GM12878 (cell line): ENCODE measurements at regions not wholly inside any gene's neighbourhood (a gene's known extent, or its start where the extent isn't known, plus 50 kb on each side); places are given as distances from the start of the nearest gene placed in this dataset.

Source experiments
- ATAC-seq: fragments of 200-7000 bp; cut with Tn5 transposase; 3 replicates; pipeline ENCODE4 v1.9.1; 2020; ENCODE audit warnings: mild to moderate bottlenecking, moderate library complexity
- BruUV-seq: library from RNA; stranded (reverse); fragments of 400-500 nt; replicated peaks from 2 replicates; lab custom pipeline; 2021; lab: Mats Ljungman, UMichigan
- CTCF ChIA-PET: fragments of 300-600 bp; sonication (Branson Sonifier 250); formaldehyde crosslinking; extraction: SDS; loops from one replicate; lab custom pipeline; 2021; ENCODE audit warnings: inconsistent platforms; lab: Yijun Ruan, JAX
- POLR2A ChIA-PET: fragments of 350-600 bp; formaldehyde crosslinking; extraction: SDS; loops from one replicate; lab custom pipeline; 2021; ENCODE audit warnings: inconsistent platforms; lab: Charles Lee
- RAD21 ChIA-PET: fragments of 300-600 bp; sonication (Branson Sonifier 250); formaldehyde crosslinking; loops from one replicate; lab custom pipeline; 2023; ENCODE audit warnings: antibody characterized with exemption; ENCODE audit not compliant: unreplicated experiment; lab: Charles Lee
- SMC1A ChIA-PET: fragments of 300-600 bp; sonication (Branson Sonifier 250); formaldehyde crosslinking; loops from one replicate; lab custom pipeline; 2023; ENCODE audit not compliant: unreplicated experiment, uncharacterized antibody; lab: Charles Lee
- DNase-seq: peaks from one replicate; pipeline ENCODE4 v3.0.0-alpha.2; 2011; ENCODE audit warnings: low read depth, low spot score
- FAIRE-seq: peaks from 3 replicates; lab custom pipeline; 2011; peaks lifted over from hg19 to GRCh38; lab: Jason Lieb, UNC
- H2AFZ ChIP-seq: 2 replicates; pipeline ENCODE4 v1.6.0; 2011; ENCODE audit warnings: low read depth, low read length, control low read depth; ENCODE audit not compliant: control insufficient read depth
- H3K27ac ChIP-seq: 2 replicates; pipeline ENCODE4 v1.5.1; 2011; ENCODE audit warnings: control low read depth; ENCODE audit not compliant: control insufficient read depth, insufficient read depth
- H3K27me3 ChIP-seq, 2 experiments: replicated peaks in 1 of 2; 2 replicates each; pipeline versions ENCODE4 v1.6.0 to v1.6.1; 2011; ENCODE audit warnings: low read length in 1 of 2; ENCODE audit not compliant: control insufficient read depth in 2 of 2, insufficient read depth in 2 of 2
- H3K36me3 ChIP-seq, 2 experiments: 2 replicates each; pipeline ENCODE4 v1.5.1; 2011; ENCODE audit warnings: low read length in 1 of 2; ENCODE audit not compliant: control insufficient read depth in 2 of 2, insufficient read depth in 2 of 2
- H3K4me1 ChIP-seq: 2 replicates; pipeline ENCODE4 v1.6.1; 2011; ENCODE audit warnings: mild to moderate bottlenecking, low read length, moderate library complexity, mixed read lengths; ENCODE audit not compliant: control insufficient read depth, insufficient read depth
- H3K4me2 ChIP-seq: 2 replicates; pipeline ENCODE4 v1.6.0; 2011; ENCODE audit warnings: control low read depth; ENCODE audit not compliant: control insufficient read depth, insufficient read depth
- H3K4me3 ChIP-seq: fragments of 200-600 bp; sonication (generic); 2 replicates; pipeline ENCODE4 v1.5.1; 2016
- H3K79me2 ChIP-seq: 2 replicates; pipeline ENCODE4 v1.6.0; 2011; ENCODE audit warnings: low read length; ENCODE audit not compliant: control insufficient read depth, insufficient read depth
- H3K9ac ChIP-seq: 2 replicates; pipeline ENCODE4 v1.8.0; 2011; ENCODE audit warnings: low read length, control low read depth, mixed read lengths; ENCODE audit not compliant: control insufficient read depth, insufficient read depth
- H3K9me3 ChIP-seq: replicated peaks from 3 replicates; pipeline ENCODE4 v1.5.1; 2011; ENCODE audit warnings: mild to moderate bottlenecking, low read length; ENCODE audit not compliant: control insufficient read depth, insufficient read depth
- H4K20me1 ChIP-seq: 2 replicates; pipeline ENCODE4 v1.6.0; 2011; ENCODE audit not compliant: control insufficient read depth, insufficient read depth
- ASH2L ChIP-seq: fragments of 300-600, 200-600 bp; sonication (generic); IDR thresholded peaks from 2 replicates; pipeline ENCODE4 v1.6.1; 2017; ENCODE audit warnings: low read depth, mild to moderate bottlenecking, borderline replicate concordance
- ATF7 ChIP-seq: fragments of 450-650 bp; IDR thresholded peaks from 2 replicates; pipeline ENCODE4 v1.6.1; 2016; ENCODE audit warnings: low read depth, mild to moderate bottlenecking
- BACH1 ChIP-seq: fragments of 450-650 bp; IDR thresholded peaks from 2 replicates; pipeline ENCODE4 v1.6.1; 2017; ENCODE audit warnings: mild to moderate bottlenecking, borderline replicate concordance
- HDAC6 ChIP-seq: fragments of 200-600 bp; sonication (generic); IDR thresholded peaks from one replicate; pipeline ENCODE4 v1.8.0; 2017; ENCODE audit warnings: antibody characterized with exemption; ENCODE audit not compliant: unreplicated experiment
- IKZF1 ChIP-seq: fragments of 450-650 bp; conservative IDR thresholded peaks from 2 replicates; pipeline ENCODE4 v1.6.1; 2017; ENCODE audit warnings: antibody characterized with exemption, mild to moderate bottlenecking
- KLF5 ChIP-seq: fragments of 450-650 bp; IDR thresholded peaks from 2 replicates; pipeline ENCODE4 v1.6.1; 2014; ENCODE audit warnings: mild to moderate bottlenecking; ENCODE audit not compliant: partially characterized antibody
- MEF2B ChIP-seq: fragments of 450-650 bp; IDR thresholded peaks from 2 replicates; pipeline ENCODE4 v1.6.1; 2018; ENCODE audit warnings: mild to moderate bottlenecking, moderate library complexity; ENCODE audit not compliant: partially characterized antibody, poor library complexity, severe bottlenecking
- NFIC ChIP-seq: IDR thresholded peaks from 2 replicates; pipeline ENCODE4 v1.6.1; 2012; ENCODE audit warnings: low read depth, mild to moderate bottlenecking, inconsistent platforms, low read length, moderate library complexity
- PML ChIP-seq: IDR thresholded peaks from 2 replicates; pipeline ENCODE4 v1.6.1; 2012; ENCODE audit warnings: low read length, inconsistent platforms
- SREBF1 ChIP-seq: IDR thresholded peaks from 2 replicates; pipeline ENCODE4 v1.6.1; 2012; ENCODE audit warnings: mild to moderate bottlenecking, low read length
- TAF1 ChIP-seq: IDR thresholded peaks from 2 replicates; pipeline ENCODE4 v1.6.1; 2011; ENCODE audit warnings: mild to moderate bottlenecking, low read depth, low read length, borderline replicate concordance
- ZNF592 ChIP-seq: fragments of 450-650 bp; IDR thresholded peaks from 2 replicates; pipeline ENCODE4 v1.6.1; 2017; ENCODE audit warnings: mild to moderate bottlenecking, moderate library complexity
- ZNF622 ChIP-seq: fragments of 450-650 bp; IDR thresholded peaks from 2 replicates; pipeline ENCODE4 v1.6.1; 2017; ENCODE audit warnings: mild to moderate bottlenecking, inconsistent platforms
- WGBS: methylation state at CpG from one replicate; pipeline ENCODE4 v1.1.6; 2016; ENCODE audit warnings: low lambda C conversion rate; ENCODE audit not compliant: insufficient replicate concordance, insufficient coverage; ENCODE audit errors: missing lambda C conversion rate; 5-methylcytosine and 5-hydroxymethylcytosine counted together
- in situ Hi-C: fragments of 300-500 bp; cut with MboI; formaldehyde crosslinking; loops from 9 replicates; pipeline ENCODE4 v1.14.3; 2018; ENCODE audit warnings: mixed read lengths
- intact Hi-C: fragments of 100-400 bp; cut with micrococcal nuclease; formaldehyde crosslinking; loops from one replicate; pipeline ENCODE4 v1.14.2; 2022; ENCODE audit not compliant: unreplicated experiment

GRCh38 chrX:7272346-7272745 is 124.4 kb upstream of the PUDP start (continued):
- no peak for TF ChIP-seq ZNF592

- RAD21 ChIA-PET = no interaction called here
- FAIRE-seq (no peak), ATAC-seq (no peak), DNase-seq (no peak)
- in situ Hi-C loops = no loop called here
- no peaks in the 10 kb centered on the region for H3K79me2 ChIP-seq
- no peak overlapping the region for H3K4me3 ChIP-seq
- SMC1A ChIA-PET = interaction anchor here (1.6 to 1.7 kb wide), 2 partner anchors 13 to 17 kb away, joined by 3 to 5 read pairs; no protein-coding TSS in a partner anchor
- no peaks in the 10 kb centered on the region for H3K4me1 ChIP-seq
- no peak overlapping the region for H3K4me2 ChIP-seq
- H3K27me3 ChIP-seq = no peaks in the 10 kb centered on the region
- H2AFZ ChIP-seq = no peak overlapping the region
- CTCF ChIA-PET = no interaction called here
- no peak overlapping the region for H3K27ac ChIP-seq
- POLR2A ChIA-PET = interaction anchor here (0.7 kb wide), 2 partner anchors 534 to 543 kb away, joined by 3 to 5 read pairs; no protein-coding TSS in a partner anchor
- BruUV-seq = no TSS peak
- no peaks in the 10 kb centered on the region; the same call in 2 of the 3 replicates for H3K9me3 ChIP-seq
- TF ChIP-seq TAF1 (no peak), ATF7 (no peak), KLF5 (no peak), HDAC6 (no peak), ASH2L (no peak), IKZF1 (no peak), MEF2B (no peak), ZNF622 (no peak), PML (no peak), SREBF1 (no peak), BACH1 (no peak), NFIC (no peak)
- no peaks in the 10 kb centered on the region for H4K20me1 ChIP-seq
- 83% methylated on average over 3 of the region's 3 CpGs for WGBS
- H3K36me3 ChIP-seq = no peaks in the 10 kb centered on the region
- intact Hi-C loops = no loop called here
- H3K9ac ChIP-seq = no peak overlapping the region
Measured at GRCh38 chrX:7270933-7271332, 123.0 kb upstream of the PUDP start.
